ENCODE measurements at regions not wholly inside any gene's neighbourhood (a gene's known extent, or its start where the extent isn't known, plus 50 kb on each side); places are given as distances from the start of the nearest gene placed in this dataset.

- no peak for DNase-seq
Measured at GRCh38 chr13:76745261-76746200, 140.7 kb downstream of the KCTD12 start.

- no peak for DNase-seq
Measured at GRCh38 chr13:76741624-76742023, 144.6 kb downstream of the KCTD12 start.

GRCh38 chr13:76741046-76741445, 145.2 kb downstream of the KCTD12 start:
- DNase-seq, result no peak

DNA sequence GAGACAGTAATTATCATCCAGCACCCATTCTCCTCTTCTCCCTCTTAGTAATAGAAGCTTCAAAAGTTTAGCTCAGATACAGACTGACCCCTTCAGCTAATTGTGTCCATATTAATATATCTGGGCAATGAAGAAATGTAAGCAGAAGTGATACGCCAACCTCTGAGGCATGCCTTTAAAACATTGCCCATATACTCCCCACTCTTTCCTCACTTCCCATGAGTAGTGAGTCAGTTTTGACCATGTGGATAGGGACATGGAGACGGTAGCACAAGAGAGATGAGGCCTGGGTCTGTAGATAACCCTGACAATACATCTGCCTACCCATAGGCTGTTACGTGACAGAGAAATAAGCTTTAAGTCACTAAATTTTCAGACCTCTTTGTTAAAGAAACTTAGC, 147.6 kb downstream of the KCTD12 start:
- no peak for DNase-seq

- DNase-seq, result no peak
Measured at GRCh38 chr13:76737526-76737925, 148.7 kb downstream of the KCTD12 start.

DNA sequence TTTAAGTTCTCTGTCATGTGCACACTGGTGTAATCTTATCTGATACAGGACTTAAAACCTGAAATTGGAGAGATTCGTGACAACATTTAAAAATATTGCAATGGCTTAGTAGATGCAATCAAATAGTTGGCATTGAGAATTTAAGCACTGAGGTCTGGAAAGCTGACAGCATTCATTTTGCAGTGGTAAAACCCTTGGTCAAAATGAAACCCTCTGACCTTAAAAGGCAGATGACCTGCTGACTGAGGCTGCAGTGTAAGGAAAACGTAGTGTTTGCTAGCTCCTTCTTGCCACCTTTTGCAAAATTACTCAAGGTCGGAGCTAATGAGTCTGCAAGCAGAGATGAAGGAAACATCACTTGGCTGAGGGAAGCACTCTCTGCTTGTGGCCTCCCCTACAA, 150.6 kb downstream of the KCTD12 start:
- DNase-seq, result no peak

DNA sequence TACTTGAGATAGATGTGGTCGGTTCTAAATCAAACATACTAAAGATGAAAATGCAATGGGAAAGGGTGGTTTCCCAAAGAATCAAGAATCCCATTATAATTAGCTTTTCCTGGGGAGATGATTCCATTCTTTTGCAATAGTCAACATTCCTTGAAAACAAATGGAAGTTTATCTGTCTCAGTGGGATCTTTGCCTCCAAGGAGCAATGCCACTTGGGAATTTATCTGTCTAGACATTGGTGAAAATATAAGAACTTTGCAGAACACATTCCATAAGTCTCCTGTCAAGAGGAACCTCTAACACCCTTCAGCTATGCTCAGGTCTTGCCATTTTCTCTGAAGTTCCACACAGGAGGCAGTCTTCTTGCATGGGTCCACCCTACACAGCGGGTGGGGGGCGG, 152.5 kb downstream of the KCTD12 start:
- DNase-seq, result no peak

- no peak for DNase-seq
Measured at GRCh38 chr13:76732367-76732766, 153.8 kb downstream of the KCTD12 start.

DNA sequence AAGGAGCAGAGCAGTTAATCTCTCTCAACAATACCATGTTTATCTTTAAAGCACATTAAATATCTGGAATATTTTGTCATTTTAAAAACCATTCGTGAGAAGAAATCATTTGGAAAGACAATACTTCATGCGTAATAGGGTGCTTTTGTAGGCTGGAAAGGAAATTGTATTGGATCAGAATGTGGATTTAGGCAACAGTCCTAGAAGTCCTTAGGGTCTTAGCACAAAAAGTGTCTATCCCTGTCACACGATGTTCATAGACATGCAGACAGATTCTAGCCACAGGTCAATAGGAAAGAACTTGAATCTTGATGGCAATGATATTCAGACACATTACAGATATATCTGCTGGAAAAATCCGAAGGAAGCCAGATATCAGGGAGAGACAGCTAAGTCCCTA, 156.0 kb downstream of the KCTD12 start:
- no peak for DNase-seq

DNA sequence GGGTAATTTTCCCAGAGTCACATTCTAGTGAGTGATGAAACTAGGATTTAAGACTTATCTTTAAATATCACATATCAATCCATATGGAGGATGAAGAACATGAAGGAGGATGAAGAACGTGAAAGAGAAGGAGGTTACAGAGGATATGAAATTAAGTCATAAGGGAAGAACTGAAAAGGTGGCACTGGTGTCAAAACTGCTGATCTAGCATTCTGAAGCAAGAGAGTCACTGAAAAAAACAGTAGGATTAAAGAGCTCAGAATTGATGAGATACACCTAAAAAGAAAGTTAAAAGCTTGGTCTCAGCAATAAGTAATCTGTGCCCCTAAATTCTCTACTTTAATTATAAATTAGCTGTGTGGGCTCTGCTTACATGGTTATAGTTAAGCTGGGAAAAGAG, 156.5 kb downstream of the KCTD12 start:
- no peak for DNase-seq

DNA sequence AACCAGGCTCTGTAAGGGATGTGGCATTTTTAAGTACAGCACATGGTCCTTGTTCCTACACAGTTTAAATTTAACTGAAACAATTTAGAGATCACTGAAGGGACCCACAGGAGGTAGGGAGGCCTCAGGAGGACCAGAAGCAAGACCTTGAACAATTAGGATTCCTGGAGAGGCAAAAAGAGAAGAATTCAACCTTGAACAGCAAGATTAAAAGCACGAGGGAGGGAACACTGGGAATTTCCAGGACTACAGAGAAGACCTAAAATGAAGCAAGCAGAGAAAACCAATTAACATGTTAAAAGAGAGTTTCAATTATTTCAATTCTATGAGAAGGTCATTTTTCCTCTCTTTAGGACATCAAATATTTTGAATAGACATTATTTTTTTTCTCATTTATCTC, 160.3 kb downstream of the KCTD12 start:
- DNase-seq, result no peak

DNA sequence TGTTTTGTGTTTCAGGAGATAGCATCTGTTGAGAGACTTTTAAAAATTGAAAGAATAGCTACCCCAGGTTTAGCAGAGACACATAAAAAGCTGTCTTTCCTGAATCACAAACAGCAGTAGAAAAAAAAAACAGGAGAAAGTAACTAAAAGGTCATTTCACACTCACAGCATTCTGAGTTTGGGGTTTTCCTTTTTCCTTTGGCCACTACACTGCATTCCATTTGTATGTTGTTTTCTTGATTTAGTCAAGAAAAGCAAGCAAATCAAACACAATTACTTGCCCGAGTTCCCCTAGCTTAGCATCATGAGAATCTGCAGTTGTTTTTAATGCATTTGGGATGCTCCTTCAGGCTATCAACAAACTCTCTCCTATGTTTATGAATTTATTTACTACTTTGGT, 161.0 kb downstream of the KCTD12 start:
- no peak for DNase-seq

DNA sequence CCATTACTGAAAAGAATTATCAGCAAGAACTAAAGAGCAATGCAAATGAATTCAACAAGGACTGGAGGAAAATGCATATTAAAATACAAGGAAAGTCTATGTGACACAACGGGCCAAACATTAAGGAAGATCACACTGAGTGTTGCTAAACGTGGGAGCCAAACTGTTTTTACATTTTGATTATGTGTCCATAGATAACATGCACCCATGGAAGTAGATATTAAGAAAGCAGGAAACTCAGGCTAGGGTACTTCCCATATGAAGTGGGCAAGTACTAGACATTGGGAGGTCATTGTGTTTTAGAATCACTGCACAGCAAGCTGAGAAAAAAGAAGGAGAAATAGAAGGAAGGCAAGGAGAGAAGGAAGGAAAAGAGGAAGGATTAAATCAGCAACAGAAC, 161.8 kb downstream of the KCTD12 start:
- no peak for DNase-seq

GRCh38 chr13:76723551-76724232, 162.5 kb downstream of the KCTD12 start:
- DNase-seq, result no peak

GRCh38 chr13:76722782-76723181, 163.4 kb downstream of the KCTD12 start:
- DNase-seq, result no peak

- no peak for DNase-seq
Measured at GRCh38 chr13:76720821-76721220, 165.4 kb downstream of the KCTD12 start.

DNA sequence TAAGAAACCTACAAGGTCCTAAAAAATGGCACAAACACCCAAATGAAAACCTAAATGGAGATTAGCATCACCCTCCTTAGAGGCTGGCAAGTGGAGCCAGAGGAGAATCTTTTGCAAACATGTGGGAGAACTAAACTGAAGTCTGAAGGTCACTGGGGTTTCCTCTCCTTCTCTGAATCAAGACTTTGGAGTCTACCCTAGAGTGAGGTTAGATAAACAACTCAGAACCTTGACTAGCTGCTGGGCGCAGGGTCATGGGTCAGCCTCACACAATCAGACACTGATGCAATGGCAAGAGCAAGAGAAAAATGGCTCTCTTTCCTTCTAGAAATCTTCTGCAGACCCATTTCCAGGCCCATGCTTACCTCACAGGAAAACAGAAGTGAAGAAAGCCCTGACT, 165.8 kb downstream of the KCTD12 start:
- DNase-seq, result no peak

DNA sequence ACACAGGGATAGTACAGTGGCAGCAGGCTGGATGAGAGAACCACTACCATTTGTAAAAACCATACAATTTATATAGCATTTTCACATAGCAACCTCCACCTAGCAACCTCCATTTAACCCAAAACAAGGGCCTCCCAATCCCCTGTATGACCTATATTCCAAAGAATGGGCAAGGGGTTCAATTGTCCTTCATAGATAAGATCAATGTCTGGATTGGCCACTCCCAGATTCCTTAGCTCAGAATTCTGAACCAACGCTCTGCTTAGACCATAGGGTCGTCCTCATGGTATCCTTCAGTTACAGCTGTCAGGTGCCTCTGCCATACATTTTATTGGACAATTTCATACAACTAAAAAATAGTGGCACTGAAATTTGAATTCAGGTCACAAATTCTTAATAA, 166.2 kb downstream of the KCTD12 start:
- DNase-seq, result no peak

DNA sequence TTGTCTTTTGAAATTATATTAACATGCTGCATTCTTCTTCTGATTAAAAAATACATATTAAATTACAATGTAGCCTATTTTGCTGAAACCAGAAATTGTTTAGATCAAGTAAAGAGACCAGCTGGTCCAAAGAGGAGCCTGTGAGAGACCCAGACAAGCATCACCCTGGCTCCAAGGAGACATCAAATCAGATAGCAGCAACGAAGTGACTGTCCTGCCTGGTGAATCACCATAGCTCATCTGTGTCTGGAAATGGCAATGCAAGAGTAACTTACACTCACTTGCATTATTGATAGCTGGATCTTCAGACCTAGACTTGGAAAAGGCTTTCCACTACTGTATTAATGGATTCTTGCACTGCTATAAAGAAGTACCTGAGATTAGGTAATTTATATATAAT, 169.1 kb downstream of the KCTD12 start:
- no peak for DNase-seq

DNA sequence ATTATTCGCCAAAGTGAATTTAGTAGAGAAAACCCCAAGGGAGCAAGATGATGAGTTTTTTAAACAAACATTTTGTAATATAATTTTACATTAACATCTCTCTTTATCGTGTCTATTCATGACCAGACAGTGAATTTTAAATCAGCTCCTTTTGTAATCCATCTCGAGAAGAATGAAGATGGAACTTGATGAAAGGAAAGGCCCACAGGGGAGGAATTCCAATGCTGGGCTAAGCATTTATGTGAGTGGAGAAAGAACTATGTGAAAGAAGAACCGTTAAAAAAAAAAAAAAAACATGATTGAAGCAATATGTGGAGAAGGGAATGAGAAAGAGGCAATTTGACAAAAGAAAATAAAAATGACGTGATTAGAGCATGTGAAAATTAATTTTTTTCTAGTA, 170.6 kb downstream of the KCTD12 start:
- no peak for DNase-seq

DNA sequence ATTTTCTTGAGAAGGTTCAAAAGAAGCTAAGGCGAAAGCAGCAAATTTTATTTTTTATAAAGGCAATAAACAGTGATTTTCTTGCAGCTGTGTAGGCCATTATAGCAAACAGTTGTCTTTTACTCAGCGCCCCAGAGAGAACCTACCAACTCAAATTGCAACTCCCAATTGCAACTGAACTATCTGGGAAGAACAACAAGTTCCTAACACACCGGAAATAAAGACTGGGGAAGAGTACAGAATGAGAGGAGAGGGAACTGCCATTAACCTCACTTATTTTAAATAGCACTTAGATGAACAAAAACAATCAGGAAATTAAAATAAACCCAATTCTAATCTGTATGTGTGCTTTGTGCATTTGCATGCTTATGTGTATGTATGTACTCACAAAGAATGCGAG, 171.1 kb downstream of the KCTD12 start:
- no peak for DNase-seq

DNA sequence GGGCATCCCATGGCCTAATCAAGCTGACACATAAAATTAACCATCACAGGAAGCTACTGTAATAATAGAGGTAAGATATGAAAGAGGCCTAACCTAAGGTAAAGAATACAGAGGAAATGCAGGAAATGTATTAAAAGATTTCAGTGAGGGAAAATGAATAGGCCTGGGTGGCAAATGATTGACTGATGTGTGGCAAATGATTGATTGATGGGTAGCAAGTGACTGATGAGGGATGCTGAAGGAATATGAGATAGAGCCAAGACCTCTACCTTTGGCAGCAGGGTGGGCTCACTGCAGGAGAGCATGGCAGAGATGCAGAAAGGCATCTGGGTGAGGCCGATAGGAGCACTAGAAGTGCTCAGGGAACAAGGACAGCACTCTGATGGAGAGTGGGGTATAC, 172.9 kb downstream of the KCTD12 start:
- no peak for DNase-seq

DNA sequence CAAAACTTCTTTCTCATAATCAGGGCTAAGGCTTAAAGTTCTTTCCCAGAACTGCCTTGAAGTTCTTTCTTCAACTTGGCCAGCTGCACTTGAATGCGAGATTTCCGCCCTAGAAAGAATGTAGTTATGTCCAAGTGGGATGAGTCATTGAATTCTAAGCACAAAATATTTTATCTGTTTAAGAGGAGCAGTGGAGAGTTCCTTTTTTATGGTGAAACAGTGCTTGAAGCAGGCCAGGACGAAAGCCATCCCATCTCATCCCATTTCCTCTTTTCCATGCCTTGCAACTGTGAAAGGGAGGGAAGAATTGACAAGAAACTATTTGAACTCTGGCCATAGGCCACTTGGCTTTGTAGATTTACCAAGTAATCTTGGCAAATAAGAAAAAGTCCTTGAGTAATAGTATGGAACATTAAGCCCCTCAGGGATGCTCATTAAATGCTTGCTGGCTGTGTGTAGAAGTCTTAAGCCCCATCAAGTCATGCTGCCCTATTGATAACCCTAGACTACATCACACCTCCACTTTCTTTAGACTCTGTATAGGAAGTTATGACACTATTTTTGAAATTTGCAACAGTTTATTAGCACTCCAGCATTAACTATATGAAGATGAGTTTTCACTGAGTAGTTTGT, 174.5 kb downstream of the KCTD12 start:
- no peak for DNase-seq

- DNase-seq, result no peak
Measured at GRCh38 chr13:76709851-76710250, 176.4 kb downstream of the KCTD12 start.
